MCF 10A (cell line): ENCODE measurements at regions not wholly inside any gene's neighbourhood (a gene's known extent, or its start where the extent isn't known, plus 50 kb on each side); places are given as distances from the start of the nearest gene placed in this dataset.

Source experiments
- BruUV-seq: library from RNA; stranded (reverse); fragments of 400-500 nt; replicated peaks from 2 replicates; lab custom pipeline; 2021; lab: Mats Ljungman, UMichigan
- CTCF ChIA-PET: fragments of 300-600 bp; sonication (Branson Sonifier 250); formaldehyde crosslinking; extraction: SDS; loops from one replicate; lab custom pipeline; 2021; ENCODE audit warnings: antibody characterized with exemption, inconsistent platforms; lab: Yijun Ruan, JAX
- POLR2A ChIA-PET: fragments of 300-600, 350-650 bp; sonication (Branson Sonifier 250); formaldehyde crosslinking; extraction: SDS; loops from one replicate; lab custom pipeline; 2020; ENCODE audit warnings: antibody characterized with exemption, inconsistent platforms; lab: Yijun Ruan, JAX
- DNase-seq: peaks from one replicate; pipeline ENCODE4 v3.0.0-alpha.2; 2018; ENCODE audit not compliant: unreplicated experiment
- H3K27ac Mint-ChIP-seq: one replicate; pipeline ENCODE4 v1.8.0; 2022; ENCODE audit warnings: mild to moderate bottlenecking, low read depth, mixed read lengths; ENCODE audit not compliant: unreplicated experiment
- H3K27me3 Mint-ChIP-seq: one replicate; pipeline ENCODE4 v1.8.0; 2022; ENCODE audit warnings: mixed read lengths; ENCODE audit not compliant: insufficient read depth, unreplicated experiment
- H3K36me3 Mint-ChIP-seq: one replicate; pipeline ENCODE4 v1.8.0; 2022; ENCODE audit warnings: mild to moderate bottlenecking, moderate library complexity, mixed read lengths; ENCODE audit not compliant: insufficient read depth, unreplicated experiment
- H3K4me1 Mint-ChIP-seq: one replicate; pipeline ENCODE4 v1.8.0; 2022; ENCODE audit warnings: mixed read lengths; ENCODE audit not compliant: insufficient read depth, unreplicated experiment
- H3K4me3 Mint-ChIP-seq: one replicate; pipeline ENCODE4 v1.8.0; 2022; ENCODE audit warnings: mild to moderate bottlenecking, moderate library complexity, mixed read lengths; ENCODE audit not compliant: unreplicated experiment
- H3K9me3 Mint-ChIP-seq: one replicate; pipeline ENCODE4 v1.8.0; 2022; ENCODE audit warnings: mixed read lengths; ENCODE audit not compliant: unreplicated experiment
- CTCF ChIP-seq: fragments of 200-600 bp; IDR thresholded peaks from one replicate; pipeline ENCODE4 v1.8.0; 2022; ENCODE audit warnings: antibody characterized with exemption, mild to moderate bottlenecking; ENCODE audit not compliant: unreplicated experiment
- intact Hi-C: fragments of 100-400 bp; cut with micrococcal nuclease; formaldehyde crosslinking; loops from 2 replicates; pipeline ENCODE4 v1.14.1; 2022

DNA sequence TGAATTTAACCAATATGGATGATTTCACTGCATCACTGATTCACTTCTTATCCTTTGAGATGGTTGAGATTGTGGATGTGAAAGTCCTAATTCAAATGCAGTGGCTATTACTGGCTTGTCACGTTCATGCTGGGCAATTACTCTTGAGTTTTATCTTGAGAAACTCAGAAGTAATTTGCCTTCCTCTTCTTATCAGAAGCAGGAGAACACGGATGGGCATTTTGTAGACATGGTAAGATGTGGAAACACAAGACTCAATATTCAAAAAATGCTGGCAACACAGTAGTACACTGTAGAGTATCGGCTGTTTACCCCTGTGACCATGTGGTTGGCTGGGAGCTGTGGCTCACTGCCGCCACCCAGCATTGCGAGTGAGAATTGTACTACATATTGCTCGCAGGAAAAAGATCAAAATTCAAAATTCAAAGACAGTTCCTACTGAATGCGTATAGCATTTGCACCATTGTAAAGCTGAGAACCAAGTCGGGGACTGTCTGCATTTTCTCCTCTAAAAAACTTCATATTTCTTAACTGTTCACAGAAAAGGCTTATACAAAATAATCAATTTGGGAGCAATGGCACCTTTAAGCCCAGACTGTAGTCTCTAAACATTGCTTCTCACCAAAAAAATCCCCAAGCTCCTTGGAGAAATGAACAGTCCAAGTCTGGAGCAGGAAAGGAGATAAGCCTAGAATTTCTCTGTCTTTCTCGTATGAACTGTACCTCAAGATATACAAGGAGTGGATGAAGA, 61.9 kb upstream of the ELOVL5 start:
- ChIA-PET POLR2A (interaction anchor here (0.6 to 2.0 kb wide), 6 partner anchors 15 to 417 kb away, joined by 3 to 7 read pairs (median 4); no protein-coding TSS in a partner anchor), CTCF (interaction anchor here (0.6 to 3.7 kb wide), 12 partner anchors 17 to 1011 kb away, joined by 3 to 21 read pairs (median 3); no protein-coding TSS in a partner anchor)
- Mint-ChIP-seq H3K36me3 (no peaks in the 10 kb centered on the region), H3K27me3 (no peaks in the 10 kb centered on the region), H3K4me3 (no peak overlapping the region), H3K9me3 (no peaks in the 10 kb centered on the region), H3K4me1 (no peaks in the 10 kb centered on the region), H3K27ac (no peak overlapping the region)
- BruUV-seq = no TSS peak
- peak; percentile 49 for TF ChIP-seq CTCF
- peak; percentile 64 for DNase-seq
- intact Hi-C loops = loop anchor here (1.0 to 5.0 kb wide), 3 partner anchors 74 to 239 kb away; no protein-coding TSS in a partner anchor

DNA sequence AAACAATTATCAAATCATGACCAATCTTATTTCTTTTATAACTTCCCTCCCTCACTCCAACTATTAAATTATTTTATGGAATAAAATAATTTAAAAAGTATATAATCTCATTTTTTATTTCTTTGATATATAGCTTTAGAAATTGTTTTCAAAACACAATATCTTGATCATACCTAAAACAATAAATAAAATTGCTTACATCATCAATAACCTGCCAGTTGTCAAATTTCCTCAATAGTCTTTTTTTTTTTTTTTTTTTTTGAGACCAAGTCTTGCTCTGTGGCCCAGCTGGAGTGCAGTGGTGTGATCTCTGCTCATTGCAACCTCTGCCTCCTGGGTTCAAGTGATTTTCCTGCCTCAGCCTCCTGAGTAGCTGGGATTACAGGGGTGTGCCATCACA, 60.1 kb upstream of the ELOVL5 start:
- DNase-seq = no peak
- Mint-ChIP-seq H3K9me3 (no peaks in the 10 kb centered on the region), H3K27ac (no peak overlapping the region), H3K4me3 (no peak overlapping the region), H3K4me1 (no peaks in the 10 kb centered on the region), H3K36me3 (no peaks in the 10 kb centered on the region), H3K27me3 (no peaks in the 10 kb centered on the region)
- no peak for TF ChIP-seq CTCF
- BruUV-seq = no TSS peak
- ChIA-PET POLR2A (interaction anchor here (0.7 to 1.4 kb wide), 2 partner anchors 11 to 290 kb away, joined by 4 to 5 read pairs; no protein-coding TSS in a partner anchor), CTCF (interaction anchor here (0.7 kb wide), 1 partner anchor 11 kb away, joined by 5 read pairs; no protein-coding TSS in a partner anchor)
- intact Hi-C loops = no loop called here

- DNase-seq = no peak
- Mint-ChIP-seq H3K4me1 (peaks cover 14% of the 10 kb centered on the region), H3K9me3 (peaks cover 7% of the 10 kb centered on the region), H3K27me3 (no peaks in the 10 kb centered on the region), H3K27ac (peak overlapping the region; percentile 20), H3K4me3 (no peak overlapping the region), H3K36me3 (no peaks in the 10 kb centered on the region)
- CTCF ChIA-PET = interaction anchor here (0.6 to 1.1 kb wide), 2 partner anchors 18 to 227 kb away, joined by 3 read pairs; no protein-coding TSS in a partner anchor
- POLR2A ChIA-PET = interaction anchor here (0.9 to 2.1 kb wide), 3 partner anchors 10 to 19 kb away, joined by 3 to 5 read pairs (median 3); no protein-coding TSS in a partner anchor
- BruUV-seq = no TSS peak
- TF ChIP-seq CTCF = no peak
- intact Hi-C loops = no loop called here
These were observed 50.2 kb upstream of the ELOVL5 start for GRCh38 chr6:53399027-53399344.

- DNase-seq = peak; percentile 30
- H3K27ac Mint-ChIP-seq = peak overlapping the region; percentile 20
- no peak overlapping the region for H3K4me3 Mint-ChIP-seq
- ChIA-PET CTCF (no interaction called here), POLR2A (interaction anchor here (0.9 to 2.1 kb wide), 3 partner anchors 10 to 20 kb away, joined by 3 to 5 read pairs (median 3); no protein-coding TSS in a partner anchor)
- H3K27me3 Mint-ChIP-seq = no peaks in the 10 kb centered on the region
- no peaks in the 10 kb centered on the region for H3K36me3 Mint-ChIP-seq
- H3K9me3 Mint-ChIP-seq = peaks cover 7% of the 10 kb centered on the region
- TF ChIP-seq CTCF = no peak
- BruUV-seq = no TSS peak
- peaks cover 14% of the 10 kb centered on the region for H3K4me1 Mint-ChIP-seq
- intact Hi-C loops = no loop called here
These were observed 49.7 kb upstream of the ELOVL5 start for GRCh38 chr6:53398247-53399026.
